HepG2 (cell line): ENCODE measurements at regions not wholly inside any gene's neighbourhood (a gene's known extent, or its start where the extent isn't known, plus 50 kb on each side); places are given as distances from the start of the nearest gene placed in this dataset.

Experiments
- ATAC-seq: fragments of 200-7000 bp; cut with Tn5 transposase; 3 replicates; pipeline ENCODE4 v1.9.1; 2020; ENCODE audit warnings: mild to moderate bottlenecking, moderate library complexity
- BruUV-seq: library from RNA; stranded (reverse); fragments of 400-500 nt; replicated peaks from 2 replicates; lab custom pipeline; 2021; lab: Mats Ljungman, UMichigan
- CTCF ChIA-PET: fragments of 300-600 bp; formaldehyde crosslinking; extraction: SDS; loops from one replicate; lab custom pipeline; 2021; ENCODE audit warnings: low total read pairs, inconsistent platforms, low intra/inter-chr PET ratio; lab: Yijun Ruan, JAX
- POLR2A ChIA-PET: fragments of 350-600 bp; sonication (Branson Sonifier 250); formaldehyde crosslinking; loops from one replicate; lab custom pipeline; 2020; ENCODE audit warnings: antibody characterized with exemption, inconsistent platforms; lab: Yijun Ruan, JAX
- DNase-seq: peaks from one replicate; pipeline ENCODE4 v3.0.0-alpha.2; 2015; ENCODE audit warnings: low spot score
- FAIRE-seq: peaks from 3 replicates; lab custom pipeline; 2011; peaks lifted over from hg19 to GRCh38; lab: Jason Lieb, UNC
- H2AFZ ChIP-seq: one replicate; pipeline ENCODE4 v1.6.1; 2011; ENCODE audit warnings: low read length, inconsistent platforms
- H3K27ac ChIP-seq: fragments of 300-600 bp; 3 replicates; pipeline ENCODE4 v1.8.0; 2011; ENCODE audit warnings: mixed run types, mild to moderate bottlenecking, mixed read lengths, low read length, inconsistent platforms; ENCODE audit not compliant: insufficient read depth; ENCODE audit errors: extremely low read length
- H3K27me3 ChIP-seq, 2 experiments: fragments of 200-600 bp in 1 of 2; 2 replicates in 1 of 2; 3 replicates in 1 of 2; pipeline versions ENCODE4 v1.6.0 to v1.8.0; 2011; ENCODE audit warnings: low read length in 2 of 2, mild to moderate bottlenecking in 2 of 2, moderate library complexity in 2 of 2, inconsistent platforms in 1 of 2; ENCODE audit not compliant: insufficient read depth in 2 of 2, control insufficient read depth in 1 of 2
- H3K36me3 ChIP-seq, 2 experiments: fragments of 200-600 bp in 1 of 2; replicated peaks in 1 of 2; 2 replicates in 1 of 2; 3 replicates in 1 of 2; pipeline versions ENCODE4 v1.5.1 to v1.8.0; 2011; ENCODE audit warnings: low read length in 2 of 2, inconsistent platforms in 1 of 2; ENCODE audit not compliant: insufficient read depth in 2 of 2, control insufficient read depth in 1 of 2
- H3K4me1 ChIP-seq: 2 replicates; pipeline ENCODE4 v1.5.1; 2012; ENCODE audit warnings: low read length, inconsistent platforms; ENCODE audit not compliant: insufficient read depth
- H3K4me2 ChIP-seq: 2 replicates; pipeline ENCODE4 v1.6.0; 2011; ENCODE audit warnings: low read depth, low read length, inconsistent platforms
- H3K4me3 ChIP-seq, 3 experiments: fragments of 200-600 bp in 1 of 3; sonication (generic), shearing (Covaris generic) in 1 of 3; replicated peaks in 1 of 3; 2 replicates each; pipeline ENCODE4 v1.5.1; 2011 to 2016; ENCODE audit warnings: low read length in 3 of 3, inconsistent platforms in 2 of 3, low read depth in 2 of 3, mild to moderate bottlenecking in 2 of 3, control low read depth in 1 of 3, mixed read lengths in 1 of 3; ENCODE audit not compliant: insufficient read depth in 1 of 3
- H3K79me2 ChIP-seq: one replicate; pipeline ENCODE4 v1.6.1; 2011; ENCODE audit warnings: low read length, inconsistent platforms; ENCODE audit not compliant: insufficient read depth
- H3K9ac ChIP-seq: 2 replicates; pipeline ENCODE4 v1.6.0; 2011; ENCODE audit warnings: mild to moderate bottlenecking, low read depth, low read length, inconsistent platforms; ENCODE audit not compliant: insufficient read depth
- H3K9me3 ChIP-seq: 2 replicates; pipeline ENCODE4 v1.5.1; 2012; ENCODE audit warnings: mild to moderate bottlenecking, low read length
- H4K20me1 ChIP-seq: 2 replicates; pipeline ENCODE4 v1.6.0; 2011; ENCODE audit warnings: inconsistent platforms, mild to moderate bottlenecking, low read length, moderate library complexity; ENCODE audit not compliant: insufficient read depth
- ASH2L ChIP-seq: fragments of 300-600, 200-600 bp; sonication (generic); IDR thresholded peaks from 2 replicates; pipeline ENCODE4 v1.7.0; 2017; ENCODE audit warnings: low read depth, mild to moderate bottlenecking, moderate library complexity, mixed read lengths, low read length; ENCODE audit not compliant: insufficient read length
- BRF2 ChIP-seq: sonication (generic); formaldehyde crosslinking; IDR thresholded peaks from 2 replicates; pipeline ENCODE4 v1.8.1; 2022; ENCODE audit warnings: mild to moderate bottlenecking, missing genetic modification reagents
- ISX ChIP-seq: sonication (generic); formaldehyde crosslinking; conservative IDR thresholded peaks from 2 replicates; pipeline ENCODE4 v1.5.0; 2020; ENCODE audit warnings: missing genetic modification reagents
- KLF11 ChIP-seq: IDR thresholded peaks from 2 replicates; pipeline ENCODE4 v1.6.1; 2016; ENCODE audit warnings: missing compliant biosample characterization
- NCOA5 ChIP-seq: sonication (generic); formaldehyde crosslinking; IDR thresholded peaks from 2 replicates; pipeline ENCODE4 v1.4.0; 2020; ENCODE audit warnings: missing genetic modification reagents
- RARA ChIP-seq: IDR thresholded peaks from 2 replicates; pipeline ENCODE4 v1.6.1; 2016; ENCODE audit warnings: missing genetic modification reagents, missing compliant biosample characterization
- SP5 ChIP-seq: IDR thresholded peaks from 2 replicates; pipeline ENCODE4 v1.6.1; 2016; ENCODE audit warnings: low read depth, borderline replicate concordance
- TEAD3 ChIP-seq: optimal IDR thresholded peaks from 2 replicates; pipeline ENCODE3; 2016; ENCODE audit warnings: borderline replicate concordance
- TFDP2 ChIP-seq: sonication (generic); formaldehyde crosslinking; IDR thresholded peaks from 2 replicates; pipeline ENCODE4 v1.4.0; 2020; ENCODE audit warnings: missing genetic modification reagents
- ZFYVE20 ChIP-seq: sonication (generic); formaldehyde crosslinking; IDR thresholded peaks from 2 replicates; pipeline ENCODE4 v1.8.0; 2023; ENCODE audit warnings: low read depth, mild to moderate bottlenecking, moderate library complexity, missing genetic modification reagents, borderline replicate concordance
- WGBS: methylation state at CpG from one replicate; pipeline ENCODE4 v1.1.6; 2017; ENCODE audit warnings: low lambda C conversion rate; 5-methylcytosine and 5-hydroxymethylcytosine counted together
- in situ Hi-C: cut with HindIII; loops from 2 replicates; pipeline ENCODE4 v1.10.0; 2017; ENCODE audit warnings: low pct_unique_long_range_greater_than_20kb; ENCODE audit not compliant: extremely low pct_ligation_motif_present
- intact Hi-C: fragments of 100-400 bp; cut with micrococcal nuclease; formaldehyde crosslinking; loops from one replicate; pipeline ENCODE4 v1.10.0; 2022; ENCODE audit not compliant: unreplicated experiment
- TF ChIP-seq, protein P1 (sequence below): sonication (generic); formaldehyde crosslinking; IDR thresholded peaks from 2 replicates; pipeline ENCODE4 v1.4.0; 2020; ENCODE audit warnings: mild to moderate bottlenecking, missing genetic modification reagents
- TF ChIP-seq, protein P2 (sequence below): sonication (generic); formaldehyde crosslinking; IDR thresholded peaks from 2 replicates; pipeline ENCODE4 v1.4.0; 2020; ENCODE audit warnings: missing genetic modification reagents, mild to moderate bottlenecking, borderline replicate concordance
- TF ChIP-seq, protein P3 (sequence below): sonication (generic); formaldehyde crosslinking; IDR thresholded peaks from 2 replicates; pipeline ENCODE4 v1.5.0; 2020; ENCODE audit warnings: missing genetic modification reagents

GRCh38 chr11:91673705-91674104 is 550.9 kb upstream of the FAT3 start (continued):
- no peak for TF ChIP-seq KLF11
- no peak for TF ChIP-seq ASH2L
- TF ChIP-seq RARA = no peak
- no peak for TF ChIP-seq SP5
- TF ChIP-seq, protein P1, sequence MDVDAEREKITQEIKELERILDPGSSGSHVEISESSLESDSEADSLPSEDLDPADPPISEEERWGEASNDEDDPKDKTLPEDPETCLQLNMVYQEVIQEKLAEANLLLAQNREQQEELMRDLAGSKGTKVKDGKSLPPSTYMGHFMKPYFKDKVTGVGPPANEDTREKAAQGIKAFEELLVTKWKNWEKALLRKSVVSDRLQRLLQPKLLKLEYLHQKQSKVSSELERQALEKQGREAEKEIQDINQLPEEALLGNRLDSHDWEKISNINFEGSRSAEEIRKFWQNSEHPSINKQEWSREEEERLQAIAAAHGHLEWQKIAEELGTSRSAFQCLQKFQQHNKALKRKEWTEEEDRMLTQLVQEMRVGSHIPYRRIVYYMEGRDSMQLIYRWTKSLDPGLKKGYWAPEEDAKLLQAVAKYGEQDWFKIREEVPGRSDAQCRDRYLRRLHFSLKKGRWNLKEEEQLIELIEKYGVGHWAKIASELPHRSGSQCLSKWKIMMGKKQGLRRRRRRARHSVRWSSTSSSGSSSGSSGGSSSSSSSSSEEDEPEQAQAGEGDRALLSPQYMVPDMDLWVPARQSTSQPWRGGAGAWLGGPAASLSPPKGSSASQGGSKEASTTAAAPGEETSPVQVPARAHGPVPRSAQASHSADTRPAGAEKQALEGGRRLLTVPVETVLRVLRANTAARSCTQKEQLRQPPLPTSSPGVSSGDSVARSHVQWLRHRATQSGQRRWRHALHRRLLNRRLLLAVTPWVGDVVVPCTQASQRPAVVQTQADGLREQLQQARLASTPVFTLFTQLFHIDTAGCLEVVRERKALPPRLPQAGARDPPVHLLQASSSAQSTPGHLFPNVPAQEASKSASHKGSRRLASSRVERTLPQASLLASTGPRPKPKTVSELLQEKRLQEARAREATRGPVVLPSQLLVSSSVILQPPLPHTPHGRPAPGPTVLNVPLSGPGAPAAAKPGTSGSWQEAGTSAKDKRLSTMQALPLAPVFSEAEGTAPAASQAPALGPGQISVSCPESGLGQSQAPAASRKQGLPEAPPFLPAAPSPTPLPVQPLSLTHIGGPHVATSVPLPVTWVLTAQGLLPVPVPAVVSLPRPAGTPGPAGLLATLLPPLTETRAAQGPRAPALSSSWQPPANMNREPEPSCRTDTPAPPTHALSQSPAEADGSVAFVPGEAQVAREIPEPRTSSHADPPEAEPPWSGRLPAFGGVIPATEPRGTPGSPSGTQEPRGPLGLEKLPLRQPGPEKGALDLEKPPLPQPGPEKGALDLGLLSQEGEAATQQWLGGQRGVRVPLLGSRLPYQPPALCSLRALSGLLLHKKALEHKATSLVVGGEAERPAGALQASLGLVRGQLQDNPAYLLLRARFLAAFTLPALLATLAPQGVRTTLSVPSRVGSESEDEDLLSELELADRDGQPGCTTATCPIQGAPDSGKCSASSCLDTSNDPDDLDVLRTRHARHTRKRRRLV (CRISPR knock-in tag) = no peak
- no peak for TF ChIP-seq TEAD3 (CRISPR knock-in tag)
- TF ChIP-seq ZFYVE20 (CRISPR knock-in tag) = no peak

- BruUV-seq = no TSS peak
- in situ Hi-C loops = no loop called here
- no peak for DNase-seq
- Histone ChIP-seq H4K20me1 (no peaks in the 10 kb centered on the region), H3K4me3 (no peak overlapping the region), H3K9ac (no peak overlapping the region), H2AFZ (no peak overlapping the region), H3K9me3 (peaks cover 39% of the 10 kb centered on the region), H3K27ac (no peak overlapping the region), H3K4me1 (no peaks in the 10 kb centered on the region), H3K27me3 (no peaks in the 10 kb centered on the region), H3K4me2 (no peak overlapping the region), H3K79me2 (no peaks in the 10 kb centered on the region), H3K36me3 (no peaks in the 10 kb centered on the region)
- CTCF ChIA-PET = no interaction called here
- intact Hi-C loops = no loop called here
- POLR2A ChIA-PET = no interaction called here
- no peak for FAIRE-seq
- 0% methylated on average over 3 of the region's 3 CpGs for WGBS
- no peak for ATAC-seq
- TF ChIP-seq ISX (CRISPR knock-in tag) = no peak
- TF ChIP-seq, protein P2, sequence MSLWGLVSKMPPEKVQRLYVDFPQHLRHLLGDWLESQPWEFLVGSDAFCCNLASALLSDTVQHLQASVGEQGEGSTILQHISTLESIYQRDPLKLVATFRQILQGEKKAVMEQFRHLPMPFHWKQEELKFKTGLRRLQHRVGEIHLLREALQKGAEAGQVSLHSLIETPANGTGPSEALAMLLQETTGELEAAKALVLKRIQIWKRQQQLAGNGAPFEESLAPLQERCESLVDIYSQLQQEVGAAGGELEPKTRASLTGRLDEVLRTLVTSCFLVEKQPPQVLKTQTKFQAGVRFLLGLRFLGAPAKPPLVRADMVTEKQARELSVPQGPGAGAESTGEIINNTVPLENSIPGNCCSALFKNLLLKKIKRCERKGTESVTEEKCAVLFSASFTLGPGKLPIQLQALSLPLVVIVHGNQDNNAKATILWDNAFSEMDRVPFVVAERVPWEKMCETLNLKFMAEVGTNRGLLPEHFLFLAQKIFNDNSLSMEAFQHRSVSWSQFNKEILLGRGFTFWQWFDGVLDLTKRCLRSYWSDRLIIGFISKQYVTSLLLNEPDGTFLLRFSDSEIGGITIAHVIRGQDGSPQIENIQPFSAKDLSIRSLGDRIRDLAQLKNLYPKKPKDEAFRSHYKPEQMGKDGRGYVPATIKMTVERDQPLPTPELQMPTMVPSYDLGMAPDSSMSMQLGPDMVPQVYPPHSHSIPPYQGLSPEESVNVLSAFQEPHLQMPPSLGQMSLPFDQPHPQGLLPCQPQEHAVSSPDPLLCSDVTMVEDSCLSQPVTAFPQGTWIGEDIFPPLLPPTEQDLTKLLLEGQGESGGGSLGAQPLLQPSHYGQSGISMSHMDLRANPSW (CRISPR knock-in tag) = no peak
- TF ChIP-seq, protein P3, sequence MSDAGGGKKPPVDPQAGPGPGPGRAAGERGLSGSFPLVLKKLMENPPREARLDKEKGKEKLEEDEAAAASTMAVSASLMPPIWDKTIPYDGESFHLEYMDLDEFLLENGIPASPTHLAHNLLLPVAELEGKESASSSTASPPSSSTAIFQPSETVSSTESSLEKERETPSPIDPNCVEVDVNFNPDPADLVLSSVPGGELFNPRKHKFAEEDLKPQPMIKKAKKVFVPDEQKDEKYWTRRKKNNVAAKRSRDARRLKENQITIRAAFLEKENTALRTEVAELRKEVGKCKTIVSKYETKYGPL (CRISPR knock-in tag) = no peak
- TF ChIP-seq BRF2 (CRISPR knock-in tag) = no peak
- TF ChIP-seq NCOA5 (CRISPR knock-in tag) = no peak
- no peak for TF ChIP-seq TFDP2 (CRISPR knock-in tag)
Measured at GRCh38 chr11:91664521-91664920, 560.1 kb upstream of the FAT3 start.
